T follicular helper cell (primary cell): ENCODE measurements at regions not wholly inside any gene's neighbourhood (a gene's known extent, or its start where the extent isn't known, plus 50 kb on each side); places are given as distances from the start of the nearest gene placed in this dataset.

Source experiments
- DNase-seq: peaks from one replicate; pipeline ENCODE4 v3.0.0-alpha.2; 2020; ENCODE audit warnings: low read depth

- no peak for DNase-seq
Observed at GRCh38 chr9:106602344-106602743, 260.6 kb upstream of the ZNF462 start.

DNA sequence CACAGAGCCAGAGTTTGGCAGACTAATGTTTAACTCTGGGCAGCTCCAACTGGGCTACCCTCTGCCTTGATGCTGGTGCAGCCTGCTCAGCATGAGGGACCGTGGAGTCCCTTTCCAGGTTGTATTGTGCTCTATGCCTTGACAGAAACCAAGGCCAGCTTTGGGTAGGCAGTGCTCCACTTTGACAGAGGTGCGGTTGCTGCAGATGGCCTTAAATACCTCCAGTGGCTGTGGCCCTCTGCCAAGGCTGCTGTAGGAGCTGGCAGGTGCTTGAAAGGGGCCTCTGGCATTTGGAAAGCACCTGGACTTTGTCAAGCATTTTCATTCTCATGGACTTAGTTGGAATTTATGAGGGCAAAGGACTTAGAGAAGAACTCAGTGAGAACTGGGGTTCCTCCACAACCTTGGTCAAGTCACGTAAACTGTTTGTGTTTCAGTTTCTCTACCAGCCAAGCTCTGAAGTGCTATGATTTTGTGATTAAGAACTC, 249.7 kb upstream of the ZNF462 start:
- no peak for DNase-seq

- no peak for DNase-seq
Observed at GRCh38 chr9:106615118-106615889, 247.7 kb upstream of the ZNF462 start.

- no peak for DNase-seq
Observed at GRCh38 chr9:106616026-106616425, 246.9 kb upstream of the ZNF462 start.

DNA sequence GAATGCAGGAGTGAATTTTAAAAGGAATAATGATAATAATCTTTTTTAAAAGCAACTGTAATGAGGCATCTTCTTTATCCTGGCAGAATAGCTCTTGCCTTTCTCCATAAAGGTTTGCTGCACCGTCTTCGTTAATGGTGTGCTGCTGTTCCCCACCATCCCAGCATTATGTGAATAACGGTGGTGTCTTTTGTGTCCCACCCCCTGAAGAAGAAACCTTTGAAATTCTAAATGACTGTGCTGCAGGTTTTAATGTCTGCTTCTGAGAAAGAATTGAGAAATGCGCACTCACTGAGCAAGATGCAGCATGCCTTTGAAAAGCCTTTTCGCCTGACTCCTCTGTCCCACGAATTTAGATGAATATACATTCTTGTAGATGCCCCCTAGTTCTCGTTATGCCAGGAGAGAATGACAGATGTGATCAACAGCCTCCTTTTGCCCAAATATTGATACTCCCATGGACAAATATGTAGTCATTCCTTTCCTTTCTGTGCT, 246.1 kb upstream of the ZNF462 start:
- DNase-seq, result no peak

- no peak for DNase-seq
Observed at GRCh38 chr9:106619211-106619610, 243.8 kb upstream of the ZNF462 start.

DNA sequence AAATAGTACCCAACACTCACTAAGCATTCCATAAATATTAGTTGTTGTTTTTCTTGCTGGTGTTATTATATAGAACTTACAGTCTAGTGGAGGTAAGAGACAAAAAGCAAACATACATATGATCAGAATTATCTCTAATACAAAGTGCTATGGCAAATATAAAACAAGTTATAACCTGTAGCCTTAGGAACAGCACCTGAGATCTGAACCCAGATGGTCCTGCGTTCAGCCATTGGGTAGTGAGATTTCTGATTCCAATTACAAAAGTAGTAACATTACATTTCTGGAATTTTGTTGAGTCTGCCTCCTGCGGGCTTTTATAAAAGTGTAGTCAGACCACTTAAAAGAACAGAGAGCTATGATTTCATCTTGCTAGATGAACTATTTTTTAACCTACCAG, 242.9 kb upstream of the ZNF462 start:
- no peak for DNase-seq

DNA sequence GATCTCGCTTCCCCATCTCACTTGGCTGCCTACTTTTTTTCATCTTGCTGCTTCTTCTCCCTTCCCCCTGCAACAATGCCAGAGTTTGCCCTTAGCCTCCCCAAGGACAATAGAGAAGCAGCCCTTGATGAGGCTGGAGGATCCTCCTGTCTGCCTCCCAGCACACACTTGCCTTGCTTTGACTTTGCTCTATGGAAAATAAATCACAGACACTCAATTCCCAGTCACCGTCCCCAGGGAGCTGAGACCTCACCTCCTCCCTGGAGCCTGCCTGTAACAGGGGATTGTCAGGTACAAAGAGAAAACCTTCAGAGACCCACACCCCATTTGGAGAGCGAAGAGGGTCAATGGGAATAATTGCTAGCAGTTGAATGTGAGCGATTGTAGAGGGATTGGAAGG, 242.1 kb upstream of the ZNF462 start:
- no peak for DNase-seq

- no peak for DNase-seq
Observed at GRCh38 chr9:106621313-106622163, 241.4 kb upstream of the ZNF462 start.

DNA sequence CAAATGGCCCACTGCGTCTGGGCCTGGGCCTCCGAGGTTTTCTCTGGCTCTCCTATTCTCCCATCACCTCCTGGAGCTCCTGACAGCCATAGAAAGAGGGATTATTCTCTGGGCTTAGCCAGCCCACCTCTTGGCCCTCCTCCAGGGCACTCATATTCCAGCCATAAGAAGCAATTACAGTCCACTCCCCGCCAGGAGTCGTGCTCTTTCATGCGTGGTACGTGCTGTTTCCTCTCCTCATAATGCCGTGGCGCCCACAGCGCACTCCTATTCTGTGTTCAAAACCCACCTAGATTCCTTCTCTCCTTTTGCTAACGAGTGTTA, 240.8 kb upstream of the ZNF462 start:
- DNase-seq, result no peak

- DNase-seq, result no peak
Observed at GRCh38 chr9:106623558-106623957, 239.4 kb upstream of the ZNF462 start.

- no peak for DNase-seq
Observed at GRCh38 chr9:106625259-106625789, 237.6 kb upstream of the ZNF462 start.

GRCh38 chr9:106626936-106627335, 236.0 kb upstream of the ZNF462 start:
- no peak for DNase-seq

GRCh38 chr9:106632621-106633020, 230.3 kb upstream of the ZNF462 start:
- no peak for DNase-seq

DNA sequence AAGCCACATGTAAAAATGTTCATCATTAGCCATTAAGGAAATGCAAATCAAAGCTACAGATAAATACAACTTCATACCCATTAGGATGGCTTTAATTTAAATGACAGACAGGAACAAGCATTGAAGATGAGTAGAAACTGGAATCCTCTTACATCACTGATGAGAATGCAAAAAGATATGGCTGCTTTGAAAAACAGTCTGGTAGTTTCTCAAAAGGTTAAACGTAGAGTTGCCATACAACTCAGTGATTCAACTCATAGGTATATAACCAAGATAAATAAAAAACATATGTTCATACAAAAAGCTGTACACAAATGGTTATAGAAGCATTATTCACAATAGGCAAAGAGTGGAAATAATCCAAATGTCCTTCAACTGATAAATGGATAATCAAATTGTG, 228.8 kb upstream of the ZNF462 start:
- DNase-seq, result no peak

DNA sequence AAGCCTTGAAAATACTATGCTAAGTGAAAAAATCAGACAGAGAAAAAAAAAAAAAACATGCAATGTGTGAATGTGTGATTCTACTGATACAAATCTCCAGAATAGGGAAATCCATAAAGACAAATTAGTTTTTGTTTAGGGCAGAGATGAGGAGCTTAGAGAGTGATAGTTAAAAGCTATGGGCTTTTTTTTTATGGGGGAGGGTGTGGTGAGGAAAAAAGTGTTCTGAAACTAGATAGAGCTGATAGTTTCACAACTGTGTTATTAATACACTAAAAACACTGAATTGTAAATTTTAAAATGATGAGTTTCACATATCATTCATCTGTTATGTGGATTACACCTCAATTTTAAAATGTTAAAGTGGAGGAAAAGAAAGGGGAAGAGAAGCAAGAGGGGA, 228.3 kb upstream of the ZNF462 start:
- no peak for DNase-seq

GRCh38 chr9:106637486-106637885, 225.5 kb upstream of the ZNF462 start:
- no peak for DNase-seq

GRCh38 chr9:106639873-106640568, 222.9 kb upstream of the ZNF462 start:
- DNase-seq, result no peak

- no peak for DNase-seq
Observed at GRCh38 chr9:106643211-106643930, 219.6 kb upstream of the ZNF462 start.

GRCh38 chr9:106644661-106645060, 218.3 kb upstream of the ZNF462 start:
- DNase-seq, result no peak

DNA sequence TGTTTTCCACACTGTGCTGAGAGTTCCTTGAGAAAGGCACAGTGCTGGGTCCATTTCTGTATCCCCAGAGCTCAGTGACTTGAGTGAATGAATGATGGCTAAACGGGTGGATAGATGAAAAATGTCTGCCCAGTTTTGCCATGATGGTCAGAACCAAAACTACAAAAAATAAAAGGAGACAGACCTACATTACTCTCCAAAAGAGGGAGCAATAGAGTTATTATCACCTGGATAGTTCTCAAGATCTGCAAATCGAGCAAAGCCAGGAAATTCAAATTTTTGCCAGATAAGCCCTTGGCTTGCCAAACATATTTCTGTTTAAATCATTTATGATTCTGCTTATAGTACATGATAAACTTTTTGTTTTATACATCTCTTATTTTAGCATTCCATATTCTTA, 214.2 kb upstream of the ZNF462 start:
- DNase-seq, result no peak

GRCh38 chr9:106649664-106650063, 213.3 kb upstream of the ZNF462 start:
- DNase-seq, result no peak
